ENCODE measurements at regions not wholly inside any gene's neighbourhood (a gene's known extent, or its start where the extent isn't known, plus 50 kb on each side); places are given as distances from the start of the nearest gene placed in this dataset.
"Not testable (repeated sequence)": the region's sequence is repeated elsewhere in the genome, so short reads cannot be mapped to it uniquely, and the experiment has no call there.

- DNase-seq (ENCODE audit: low read depth in 4 of 4, low spot score in 3 of 4) = no peak
These were observed 129.5 kb upstream of the KLF3 start for GRCh38 chr4:38534344-38535045.

- not testable (repeated sequence) for DNase-seq (ENCODE audit: low read depth in 4 of 4, low spot score in 3 of 4)
These were observed 128.9 kb upstream of the KLF3 start for GRCh38 chr4:38535071-38535470.

DNA sequence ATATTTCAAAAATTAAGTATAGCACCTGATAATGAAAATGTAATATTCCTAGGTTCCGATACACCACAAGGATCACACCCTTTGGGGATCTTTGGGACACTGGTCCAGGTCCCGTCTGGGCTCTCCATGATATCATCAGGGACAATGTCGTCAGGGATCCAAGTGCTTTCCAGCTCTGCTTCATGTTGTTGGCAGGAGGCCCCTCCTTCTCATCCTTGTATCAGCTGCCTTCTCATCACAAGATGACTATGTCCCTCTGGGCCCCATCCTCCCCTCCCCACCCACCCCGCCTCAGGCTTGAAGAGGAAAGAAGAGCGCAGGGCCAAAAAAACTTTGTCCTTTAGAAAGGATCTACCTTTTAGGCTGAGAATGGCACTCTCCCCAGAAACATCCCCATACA lies 128.3 kb upstream of the KLF3 start:
- DNase-seq (ENCODE audit: low read depth in 4 of 4, low spot score in 3 of 4) = no peak

GRCh38 chr4:38536716-38537115 lies 127.3 kb upstream of the KLF3 start:
- DNase-seq (ENCODE audit: low read depth in 4 of 4, low spot score in 3 of 4) = no peak

DNA sequence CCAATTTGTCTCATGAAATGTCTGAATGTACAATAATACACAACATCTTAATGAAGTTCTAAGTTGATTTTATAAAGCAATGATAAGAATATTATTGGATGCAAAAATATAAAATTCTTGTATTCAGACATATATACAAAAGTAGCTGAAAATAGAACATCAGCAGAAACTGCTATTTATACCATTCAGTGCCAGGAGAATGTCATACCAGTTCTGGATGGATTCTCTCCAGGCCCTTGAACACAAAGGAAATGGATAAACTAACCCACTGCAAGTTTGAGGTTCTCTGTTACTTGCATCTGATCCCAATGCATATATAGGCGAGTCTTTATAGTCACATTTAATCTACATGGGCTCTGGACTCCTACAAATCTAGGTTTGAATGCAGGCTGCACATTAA lies 126.3 kb upstream of the KLF3 start:
- DNase-seq (ENCODE audit: low read depth in 4 of 4, low spot score in 3 of 4) = no peak

DNA sequence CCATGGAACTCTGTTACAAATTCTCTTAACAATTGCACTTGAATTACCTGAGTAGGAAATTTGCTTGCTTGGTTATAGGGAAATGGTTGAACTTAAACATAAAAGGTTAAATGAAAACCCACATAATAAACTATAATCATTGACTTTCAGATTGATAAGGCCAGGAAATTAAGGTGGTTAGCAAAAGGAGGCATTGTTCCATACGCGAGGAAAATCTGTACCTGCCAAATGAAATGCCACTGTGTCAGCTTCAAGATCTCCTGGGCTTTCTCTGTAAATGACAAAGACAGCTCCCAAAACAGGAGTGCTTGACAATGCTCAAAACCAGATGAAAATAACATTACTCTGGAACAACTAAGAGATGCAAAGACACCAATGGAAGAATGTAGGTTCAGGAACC lies 125.5 kb upstream of the KLF3 start:
- DNase-seq (ENCODE audit: low read depth in 4 of 4, low spot score in 3 of 4) = no peak

GRCh38 chr4:38539501-38539900 lies 124.5 kb upstream of the KLF3 start:
- DNase-seq (ENCODE audit: low read depth in 4 of 4, low spot score in 3 of 4) = no peak

- DNase-seq (ENCODE audit: low read depth in 4 of 4, low spot score in 3 of 4) = no peak
These were observed 116.9 kb upstream of the KLF3 start for GRCh38 chr4:38547052-38547451.

- DNase-seq (ENCODE audit: low read depth in 4 of 4, low spot score in 3 of 4) = no peak
These were observed 115.7 kb upstream of the KLF3 start for GRCh38 chr4:38548256-38548655.

DNA sequence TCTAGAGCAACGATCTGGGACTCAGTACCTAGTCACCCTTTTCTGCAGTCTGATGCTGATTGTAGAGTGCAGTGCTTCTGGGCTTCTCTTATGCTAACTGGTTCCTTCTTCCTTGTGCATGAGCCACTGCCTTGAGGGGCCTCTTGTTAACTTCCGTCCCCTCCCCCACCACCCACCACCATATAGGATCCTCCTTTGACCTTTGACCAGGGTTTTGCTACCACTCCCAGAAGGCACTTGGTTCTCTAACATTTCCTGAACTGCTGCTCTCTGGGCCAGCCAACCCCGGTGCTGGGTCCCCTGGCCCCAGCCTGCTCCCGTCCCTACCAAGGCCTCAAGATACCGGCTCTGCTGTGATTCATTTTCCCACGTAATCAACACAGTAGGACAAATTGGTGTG lies 104.6 kb upstream of the KLF3 start:
- no peak for DNase-seq (ENCODE audit: low read depth in 4 of 4, low spot score in 3 of 4)

GRCh38 chr4:38560340-38560739 lies 103.7 kb upstream of the KLF3 start:
- DNase-seq (ENCODE audit: low read depth in 4 of 4, low spot score in 3 of 4) = no peak

DNA sequence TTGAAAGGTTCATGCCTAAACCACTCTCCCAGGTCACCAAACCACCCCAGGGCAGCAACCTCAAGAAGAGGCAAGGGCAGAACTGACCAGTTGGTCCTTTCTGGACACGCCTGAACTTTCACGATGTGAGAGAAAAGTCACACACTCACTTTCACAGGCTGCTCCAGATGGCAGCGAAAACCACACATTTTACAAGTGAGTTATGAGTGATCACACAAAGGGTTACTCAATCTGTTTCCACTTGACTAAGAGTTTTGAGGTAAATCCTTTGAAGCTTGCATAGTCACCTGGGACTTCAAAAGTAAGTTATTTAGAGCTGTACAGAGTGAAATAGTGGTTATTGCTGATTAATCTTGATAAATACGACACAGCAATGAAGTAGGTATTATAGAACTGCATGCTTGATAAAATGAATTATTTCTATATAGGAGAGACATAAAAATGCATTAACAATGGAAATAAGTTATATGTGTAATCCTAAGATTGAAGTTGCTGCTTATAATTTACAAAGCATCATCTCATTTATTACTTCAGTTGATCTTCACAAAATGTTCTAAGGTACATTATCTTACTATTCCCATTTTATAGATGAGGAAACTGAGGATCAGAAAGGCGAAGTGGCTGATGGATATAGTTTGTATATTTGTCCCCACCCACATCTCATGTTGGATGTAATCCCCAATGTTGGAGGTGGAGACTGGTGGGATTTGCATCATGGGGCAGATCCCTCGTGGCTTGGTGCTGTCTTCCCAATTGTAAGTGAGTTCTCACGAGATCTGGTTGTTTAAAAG lies 103.0 kb upstream of the KLF3 start:
- DNase-seq (ENCODE audit: low read depth in 4 of 4, low spot score in 3 of 4) = no peak

- no peak for DNase-seq (ENCODE audit: low read depth in 4 of 4, low spot score in 3 of 4)
These were observed 101.2 kb upstream of the KLF3 start for GRCh38 chr4:38562751-38563198.

DNA sequence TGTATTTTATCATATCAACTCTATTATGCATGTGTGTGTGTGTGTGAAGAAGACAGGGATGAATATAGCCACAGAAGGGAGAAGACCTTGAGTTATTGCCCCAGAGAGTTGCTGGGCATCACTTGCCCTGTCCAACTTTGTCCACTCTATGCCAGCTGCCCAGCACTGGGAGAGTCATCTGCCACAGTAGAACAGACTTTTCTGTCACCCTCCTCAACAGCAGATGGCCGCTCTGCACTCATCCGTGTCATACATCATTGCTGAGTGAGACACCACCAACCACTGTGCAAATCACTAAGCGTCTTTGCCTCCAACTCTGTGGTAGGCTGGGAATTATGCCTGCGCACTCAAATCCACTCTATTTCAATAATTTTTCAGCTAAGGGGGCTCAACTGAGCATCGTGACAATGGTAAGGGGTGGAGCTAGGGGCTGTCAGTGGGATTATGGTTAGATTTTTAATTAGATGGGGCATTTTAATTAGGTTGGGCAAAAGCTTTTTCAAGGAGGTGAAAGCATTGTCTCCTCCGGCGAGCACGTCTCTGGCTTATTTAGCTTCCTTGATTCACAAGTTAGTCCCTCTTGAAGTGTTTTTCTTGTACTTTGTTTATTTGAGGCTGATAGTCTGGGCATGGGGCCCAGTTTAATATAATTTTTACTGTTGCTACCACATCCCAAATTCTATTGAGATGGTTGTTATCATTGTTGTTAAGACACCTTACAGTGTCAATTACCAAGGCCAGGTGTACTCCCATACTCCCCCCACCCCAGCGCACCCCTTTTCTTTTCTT lies 100.1 kb upstream of the KLF3 start:
- no peak for DNase-seq (ENCODE audit: low read depth in 4 of 4, low spot score in 3 of 4)

GRCh38 chr4:38565271-38566199 lies 98.5 kb upstream of the KLF3 start:
- no peak for DNase-seq (ENCODE audit: low read depth in 4 of 4, low spot score in 3 of 4)

GRCh38 chr4:38566806-38567398 lies 97.1 kb upstream of the KLF3 start:
- no peak for DNase-seq (ENCODE audit: low read depth in 4 of 4, low spot score in 3 of 4)

- DNase-seq (ENCODE audit: low read depth in 4 of 4, low spot score in 3 of 4) = no peak
These were observed 96.5 kb upstream of the KLF3 start for GRCh38 chr4:38567457-38567856.

GRCh38 chr4:38568768-38569167 lies 95.2 kb upstream of the KLF3 start:
- DNase-seq (ENCODE audit: low read depth in 4 of 4, low spot score in 3 of 4) = no peak

GRCh38 chr4:38570647-38571276 lies 93.2 kb upstream of the KLF3 start:
- no peak for DNase-seq (ENCODE audit: low read depth in 4 of 4, low spot score in 3 of 4)
